AG04450 (cell line): ENCODE measurements at regions not wholly inside any gene's neighbourhood (a gene's known extent, or its start where the extent isn't known, plus 50 kb on each side); places are given as distances from the start of the nearest gene placed in this dataset.

Experiments
- CTCF ChIA-PET: fragments of 300-600, 350-600 bp; formaldehyde crosslinking; extraction: SDS; loops from one replicate; lab custom pipeline; 2022; ENCODE audit warnings: antibody characterized with exemption, inconsistent platforms; lab: Charles Lee
- POLR2A ChIA-PET: fragments of 350-600 bp; formaldehyde crosslinking; extraction: SDS; loops from one replicate; lab custom pipeline; 2021; ENCODE audit warnings: antibody characterized with exemption, inconsistent platforms; lab: Yijun Ruan, JAX
- DNase-seq: peaks from one replicate; pipeline ENCODE4 v3.0.0-alpha.2; 2011; ENCODE audit warnings: low read depth, low spot score
- H3K27ac ChIP-seq: one replicate; pipeline ENCODE4 v1.5.1; 2012; ENCODE audit warnings: low read depth, low read length, control low read depth
- H3K27me3 ChIP-seq: one replicate; pipeline ENCODE4 v1.6.0; 2012; ENCODE audit warnings: low read length; ENCODE audit not compliant: control insufficient read depth, insufficient read depth
- H3K4me3 ChIP-seq: 2 replicates; pipeline ENCODE4 v1.5.1; 2011; ENCODE audit warnings: mild to moderate bottlenecking, low read depth, low read length, control low read depth
- H3K9me3 ChIP-seq: 2 replicates; pipeline ENCODE4 v1.5.1; 2012; ENCODE audit warnings: low read length; ENCODE audit not compliant: control insufficient read depth, insufficient read depth
- TF ChIP-seq, protein P1 (sequence below): IDR thresholded peaks from 2 replicates; pipeline ENCODE4 v1.5.1; 2011; ENCODE audit warnings: low read depth, low read length, control low read depth, inconsistent platforms

GRCh38 chr11:104572279-104572678, 326.0 kb downstream of the CASP12 start:
- ChIA-PET CTCF (no interaction called here), POLR2A (no interaction called here)
- Histone ChIP-seq H3K27ac (no peak overlapping the region), H3K4me3 (no peak overlapping the region), H3K9me3 (no peaks in the 10 kb centered on the region), H3K27me3 (no peaks in the 10 kb centered on the region)
- TF ChIP-seq, protein P1, sequence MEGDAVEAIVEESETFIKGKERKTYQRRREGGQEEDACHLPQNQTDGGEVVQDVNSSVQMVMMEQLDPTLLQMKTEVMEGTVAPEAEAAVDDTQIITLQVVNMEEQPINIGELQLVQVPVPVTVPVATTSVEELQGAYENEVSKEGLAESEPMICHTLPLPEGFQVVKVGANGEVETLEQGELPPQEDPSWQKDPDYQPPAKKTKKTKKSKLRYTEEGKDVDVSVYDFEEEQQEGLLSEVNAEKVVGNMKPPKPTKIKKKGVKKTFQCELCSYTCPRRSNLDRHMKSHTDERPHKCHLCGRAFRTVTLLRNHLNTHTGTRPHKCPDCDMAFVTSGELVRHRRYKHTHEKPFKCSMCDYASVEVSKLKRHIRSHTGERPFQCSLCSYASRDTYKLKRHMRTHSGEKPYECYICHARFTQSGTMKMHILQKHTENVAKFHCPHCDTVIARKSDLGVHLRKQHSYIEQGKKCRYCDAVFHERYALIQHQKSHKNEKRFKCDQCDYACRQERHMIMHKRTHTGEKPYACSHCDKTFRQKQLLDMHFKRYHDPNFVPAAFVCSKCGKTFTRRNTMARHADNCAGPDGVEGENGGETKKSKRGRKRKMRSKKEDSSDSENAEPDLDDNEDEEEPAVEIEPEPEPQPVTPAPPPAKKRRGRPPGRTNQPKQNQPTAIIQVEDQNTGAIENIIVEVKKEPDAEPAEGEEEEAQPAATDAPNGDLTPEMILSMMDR, result no peak
- no peak for DNase-seq

DNA sequence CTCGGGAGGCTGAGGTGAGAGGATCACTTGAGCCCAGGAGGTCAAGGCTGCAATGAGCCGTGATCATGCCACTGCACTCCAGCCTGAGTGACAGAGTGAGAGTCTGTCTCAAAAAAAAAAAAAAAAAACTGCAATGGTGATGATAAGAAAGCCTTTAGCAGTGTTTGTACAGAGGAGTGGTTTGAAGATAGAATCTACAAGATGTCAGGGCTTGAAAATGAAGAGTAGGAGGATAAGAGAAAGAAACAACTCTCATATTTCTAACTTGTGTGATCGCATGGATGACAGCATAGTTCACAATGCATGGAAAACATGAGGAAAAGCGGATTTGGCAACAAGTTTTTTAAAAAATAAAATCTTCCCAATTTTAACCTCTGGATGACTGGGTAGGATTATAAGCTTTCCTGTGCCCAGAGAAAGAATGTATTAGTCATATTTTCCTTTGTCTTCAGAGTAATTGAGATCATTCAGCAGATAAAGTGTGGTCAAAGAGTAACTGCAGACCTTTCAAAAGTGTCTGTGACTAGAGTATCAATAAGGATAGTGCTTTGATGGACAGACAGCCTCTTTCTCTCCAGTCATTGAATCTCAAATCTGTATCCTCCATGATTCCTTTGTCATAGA, 328.1 kb downstream of the CASP12 start:
- ChIA-PET POLR2A (no interaction called here), CTCF (interaction anchor here (0.6 to 1.0 kb wide), 2 partner anchors 16 to 1202 kb away, joined by 3 read pairs; no protein-coding TSS in a partner anchor)
- Histone ChIP-seq H3K27me3 (no peaks in the 10 kb centered on the region), H3K27ac (no peak overlapping the region), H3K4me3 (no peak overlapping the region), H3K9me3 (peaks cover 1% of the 10 kb centered on the region; the same call in 1 of the 2 replicates)
- TF ChIP-seq, protein P1, result no peak
- no peak for DNase-seq

- peaks cover 8% of the 10 kb centered on the region for H3K9me3 ChIP-seq
- no peak overlapping the region for H3K27ac ChIP-seq
- POLR2A ChIA-PET, result no interaction called here
- TF ChIP-seq, protein P1, result no peak
- H3K4me3 ChIP-seq, result no peak overlapping the region
- H3K27me3 ChIP-seq, result no peaks in the 10 kb centered on the region
- no peak for DNase-seq
- CTCF ChIA-PET, result no interaction called here
These were observed 332.7 kb downstream of the CASP12 start for GRCh38 chr11:104565583-104565961.

- peaks cover 8% of the 10 kb centered on the region for H3K9me3 ChIP-seq
- no peak overlapping the region for H3K4me3 ChIP-seq
- POLR2A ChIA-PET, result interaction anchor here (0.6 kb wide), 1 partner anchor 175 kb away, joined by 4 read pairs; no protein-coding TSS in a partner anchor
- H3K27ac ChIP-seq, result no peak overlapping the region
- H3K27me3 ChIP-seq, result no peaks in the 10 kb centered on the region
- TF ChIP-seq, protein P1, result no peak
- CTCF ChIA-PET, result no interaction called here
- DNase-seq, result no peak
These were observed 333.2 kb downstream of the CASP12 start for GRCh38 chr11:104564921-104565582.

DNA sequence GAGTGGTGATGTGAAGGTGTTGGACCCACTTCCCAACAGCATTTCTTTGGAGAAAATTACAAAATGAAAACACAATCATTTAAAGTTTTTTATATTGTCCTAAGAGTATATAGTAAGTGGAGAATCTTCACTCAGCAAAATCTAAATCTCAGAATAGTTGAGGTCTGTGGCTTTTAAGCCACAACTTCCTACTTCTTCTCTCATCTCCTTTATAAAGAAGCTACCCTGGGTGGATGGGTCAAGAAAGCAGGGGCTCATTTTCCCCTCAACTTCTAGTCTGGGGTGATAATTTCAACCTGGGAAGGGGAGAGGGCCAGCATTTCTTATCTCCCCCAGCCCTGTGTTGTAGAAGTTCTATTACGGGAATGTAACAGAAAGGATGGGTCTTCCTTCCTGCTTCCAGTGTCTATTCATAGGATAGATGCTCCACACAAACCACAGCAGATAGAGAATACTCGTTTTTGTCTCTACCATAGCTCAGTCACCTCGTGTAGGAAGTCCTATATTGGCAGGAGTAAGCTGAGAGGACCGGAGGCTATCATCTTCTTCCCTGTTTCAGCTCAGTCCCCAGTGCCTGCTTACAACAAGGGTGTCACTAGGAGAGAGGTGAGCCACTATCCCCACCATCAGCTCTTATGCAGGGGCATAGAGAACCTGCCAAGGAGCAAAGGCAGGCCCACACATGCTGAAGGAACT, 341.5 kb downstream of the CASP12 start:
- POLR2A ChIA-PET, result no interaction called here
- CTCF ChIA-PET, result no interaction called here
- H3K27me3 ChIP-seq, result no peaks in the 10 kb centered on the region
- TF ChIP-seq, protein P1, result no peak
- DNase-seq, result no peak
- H3K27ac ChIP-seq, result no peak overlapping the region
- no peaks in the 10 kb centered on the region for H3K9me3 ChIP-seq
- no peak overlapping the region for H3K4me3 ChIP-seq
